Stimulated activated CD8-positive, alpha-beta memory T cell treated with anti-CD3 and anti-CD28 coated beads, Interleukin-12 subunit alpha, Interleukin-12 subunit beta, amount 100 ng/mL, for 24 hours (primary cell): ENCODE measurements at regions not wholly inside any gene's neighbourhood (a gene's known extent, or its start where the extent isn't known, plus 50 kb on each side); places are given as distances from the start of the nearest gene placed in this dataset.
"Not testable (repeated sequence)": the region's sequence is repeated elsewhere in the genome, so short reads cannot be mapped to it uniquely, and the experiment has no call there.

Experiments used
- DNase-seq: peaks from one replicate; pipeline ENCODE4 v3.0.0-alpha.2; 2020; ENCODE audit errors: extremely low read depth

DNA sequence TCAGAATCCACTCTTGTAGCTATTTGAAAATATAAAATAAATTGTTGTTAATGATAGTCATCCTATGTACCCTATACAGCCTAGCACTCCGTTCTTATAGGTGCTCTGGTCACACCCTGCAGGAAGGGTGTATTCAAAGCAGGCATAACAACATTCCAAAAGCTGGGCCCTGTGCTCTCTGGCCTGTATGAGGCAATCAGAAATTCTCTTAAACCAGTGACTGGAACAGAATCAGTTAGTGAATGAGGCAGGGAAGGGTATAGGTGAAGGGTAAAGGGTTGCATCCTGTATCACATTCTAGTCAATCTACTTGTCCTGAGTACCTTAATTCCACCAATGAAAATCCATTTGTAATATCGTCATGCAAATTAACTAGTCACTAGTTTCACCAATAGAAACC lies 154.5 kb upstream of the ZNF217 start:
- no peak for DNase-seq

DNA sequence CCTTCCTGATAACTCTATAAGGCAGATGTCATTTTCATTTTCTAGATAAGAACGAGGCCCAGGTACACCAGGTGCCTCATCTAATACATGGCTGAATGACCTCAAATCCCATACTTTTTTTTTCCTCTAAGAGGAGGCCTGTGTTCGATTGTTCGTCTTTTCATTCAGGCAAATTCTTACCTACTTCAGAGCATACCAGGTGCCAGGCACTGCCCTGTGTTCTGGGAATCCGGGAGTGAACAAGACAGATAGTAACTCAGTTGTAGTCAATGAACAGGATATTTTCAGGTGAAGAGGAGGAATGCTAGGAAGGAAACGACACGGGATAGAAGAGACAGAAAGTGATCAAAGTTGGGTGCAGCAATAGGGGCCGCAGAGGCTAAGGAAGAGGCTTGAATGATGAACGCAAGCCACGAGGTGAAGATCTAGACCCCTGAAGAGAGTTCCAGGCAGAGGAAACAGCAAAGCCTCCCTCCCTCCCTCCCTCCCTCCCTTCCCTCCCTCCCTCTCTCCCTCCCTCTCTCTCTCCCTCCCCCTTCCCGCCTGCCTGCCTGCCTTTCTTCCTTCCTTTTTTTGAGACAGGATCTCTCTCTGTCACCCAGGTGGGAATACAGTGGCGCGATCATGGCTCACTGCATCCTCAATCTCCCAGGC lies 150.1 kb upstream of the ZNF217 start:
- no peak for DNase-seq

DNA sequence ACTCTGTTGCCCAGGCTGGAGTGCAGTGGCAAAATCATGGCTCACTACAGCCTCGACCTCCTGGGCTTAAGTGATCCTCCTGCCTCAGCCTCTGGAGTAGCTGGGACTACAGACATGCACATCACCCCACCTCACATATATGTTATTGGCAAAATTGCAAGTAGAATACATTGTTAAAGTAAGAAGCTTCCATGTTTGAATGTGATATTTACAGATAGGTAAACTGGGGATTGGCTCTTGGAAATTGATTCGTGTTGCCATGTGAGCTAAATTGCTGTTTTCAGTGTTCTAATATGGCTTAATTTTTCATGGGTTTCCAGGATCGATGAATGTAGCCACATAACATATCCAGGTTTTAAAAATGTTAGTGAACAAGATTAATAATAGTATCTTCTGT lies 149.0 kb upstream of the ZNF217 start:
- DNase-seq = no peak

DNA sequence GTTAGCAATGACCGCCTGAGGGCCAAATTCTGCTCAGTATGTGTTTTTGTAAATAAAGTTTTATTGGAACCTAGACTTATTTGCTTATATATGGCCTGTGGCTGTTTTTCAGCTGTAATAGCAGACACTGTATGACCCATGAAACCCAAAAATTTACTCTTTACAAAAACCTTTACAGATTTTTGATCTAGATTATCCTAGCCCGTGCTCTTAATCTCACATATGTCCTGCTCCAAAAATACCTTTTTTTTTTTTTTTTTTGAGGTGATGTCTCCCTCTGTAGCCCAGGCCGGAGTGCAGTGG lies 148.0 kb upstream of the ZNF217 start:
- DNase-seq = no peak

DNA sequence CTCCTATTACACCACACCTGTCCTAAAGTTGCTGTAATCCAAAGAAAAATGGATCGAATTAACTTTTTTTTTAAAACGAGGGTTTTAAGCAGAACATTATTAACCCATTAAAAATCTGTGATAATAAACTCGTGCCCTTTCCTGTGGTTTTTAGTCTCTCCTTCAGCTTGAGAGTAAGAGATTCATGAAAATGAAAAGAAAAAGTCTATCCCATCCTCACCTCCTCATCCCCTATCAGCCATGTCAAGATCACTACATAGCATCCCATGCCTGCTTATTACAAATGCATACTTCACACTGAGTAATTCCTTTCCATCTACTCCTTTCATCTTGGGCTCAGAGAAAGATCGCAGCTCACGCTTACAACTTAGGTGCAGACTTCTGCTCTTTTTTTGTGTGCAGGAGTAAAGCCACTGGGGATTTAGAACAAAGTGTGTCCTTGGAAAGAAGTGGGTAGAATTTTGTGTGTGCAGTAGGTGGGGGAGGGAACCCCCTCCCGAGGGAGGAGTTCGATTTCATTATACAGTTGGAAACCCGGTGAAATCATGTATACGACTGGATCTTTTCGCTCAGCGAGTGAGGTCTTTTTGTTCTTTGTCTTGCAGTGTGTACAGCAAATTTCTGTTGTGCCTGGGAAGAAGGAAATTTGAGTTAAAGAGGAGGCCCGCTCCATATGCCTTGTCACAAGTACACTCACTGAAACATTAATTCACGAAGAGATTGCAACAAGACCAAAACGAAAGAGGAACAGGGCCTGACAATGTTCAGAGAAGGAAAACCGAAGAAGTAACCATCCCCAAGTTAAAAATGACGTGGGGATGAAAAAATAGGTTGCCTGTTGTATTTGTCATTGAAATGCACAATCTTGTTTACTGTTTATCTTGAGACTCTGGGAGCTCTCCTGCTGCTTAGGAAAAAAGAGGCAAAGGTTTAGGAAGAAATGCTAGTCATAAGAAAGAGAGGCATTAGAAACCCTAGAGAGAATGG lies 146.5 kb upstream of the ZNF217 start:
- no peak for DNase-seq

DNA sequence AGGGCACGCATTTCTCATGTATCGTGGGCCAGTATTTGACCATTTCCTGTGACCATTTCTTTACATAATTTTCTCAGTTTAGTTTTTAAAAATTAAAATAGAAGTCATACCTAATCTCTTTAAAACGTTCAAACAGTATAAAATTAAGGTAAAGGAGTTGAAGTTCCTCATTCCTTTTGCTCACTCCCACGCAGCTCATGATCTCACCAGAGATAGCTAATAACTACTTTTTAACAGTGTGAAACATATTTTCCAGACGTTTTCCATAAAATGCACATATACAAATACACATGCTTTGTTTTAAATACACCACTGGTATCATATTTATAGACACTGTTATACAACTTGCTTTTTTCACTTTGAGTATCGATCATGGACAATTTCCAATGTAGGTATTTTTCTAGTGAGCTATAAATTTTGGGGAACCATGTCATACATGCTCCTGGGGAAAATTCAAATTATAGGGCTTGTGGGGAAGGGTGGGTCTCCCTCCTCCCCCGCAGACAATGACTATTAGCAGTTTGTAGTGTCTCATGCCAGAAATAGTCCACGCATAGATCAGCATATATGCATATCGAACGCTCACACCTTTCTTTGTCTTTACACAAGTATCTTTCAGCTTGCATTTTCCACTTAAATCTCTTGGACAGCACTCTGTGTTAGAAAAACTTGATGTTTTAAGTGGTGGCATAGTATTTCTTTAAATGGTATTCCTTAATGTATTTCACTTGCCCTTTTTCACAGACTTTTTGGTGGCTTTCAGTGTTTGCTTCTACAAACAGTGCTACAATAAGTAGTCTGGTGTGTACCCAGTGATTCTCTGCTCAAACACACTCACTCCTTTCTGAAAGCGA lies 145.5 kb upstream of the ZNF217 start:
- no peak for DNase-seq

DNA sequence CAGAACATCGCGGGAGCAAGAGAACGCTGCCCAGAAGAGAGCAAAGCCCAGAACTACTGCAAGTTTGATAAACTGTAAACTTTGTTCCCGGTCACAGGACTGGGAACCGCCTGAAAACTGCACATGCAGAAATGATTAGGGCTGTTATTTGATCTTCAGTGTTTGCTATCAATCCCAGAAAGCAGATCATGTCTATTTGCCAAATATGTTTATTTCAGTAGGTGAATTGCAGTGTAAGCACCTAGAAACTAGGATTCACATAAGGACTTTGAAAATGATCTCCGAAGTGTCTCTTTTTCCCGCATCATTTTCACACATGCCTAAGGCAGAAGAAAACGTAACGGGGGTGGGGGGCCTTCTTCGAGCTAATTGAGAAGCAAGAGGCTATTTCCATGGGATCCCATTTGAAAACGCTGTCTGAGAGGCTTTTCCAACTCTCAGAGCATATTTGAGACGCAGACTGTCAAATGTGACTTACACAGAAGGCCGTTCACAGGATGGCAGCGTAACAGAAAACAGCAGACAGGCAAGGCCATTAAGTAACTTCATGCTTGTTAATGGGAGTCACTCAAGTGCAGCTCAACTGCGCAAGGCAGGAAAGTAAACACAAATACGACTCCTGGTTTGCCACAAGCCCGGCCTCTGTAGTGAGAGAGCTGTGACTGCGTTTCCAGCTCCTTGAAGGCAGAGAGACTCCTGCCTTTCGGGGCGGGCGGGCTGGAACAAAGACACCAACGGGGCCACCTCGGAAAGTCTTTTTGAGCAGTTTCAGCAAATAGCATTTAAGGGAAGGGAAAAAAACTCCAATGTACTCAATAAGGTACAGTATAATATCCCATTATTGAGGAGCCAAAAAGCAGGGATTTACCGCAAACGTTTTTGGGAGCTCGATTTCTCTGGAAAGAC lies 144.7 kb upstream of the ZNF217 start:
- DNase-seq = no peak

DNA sequence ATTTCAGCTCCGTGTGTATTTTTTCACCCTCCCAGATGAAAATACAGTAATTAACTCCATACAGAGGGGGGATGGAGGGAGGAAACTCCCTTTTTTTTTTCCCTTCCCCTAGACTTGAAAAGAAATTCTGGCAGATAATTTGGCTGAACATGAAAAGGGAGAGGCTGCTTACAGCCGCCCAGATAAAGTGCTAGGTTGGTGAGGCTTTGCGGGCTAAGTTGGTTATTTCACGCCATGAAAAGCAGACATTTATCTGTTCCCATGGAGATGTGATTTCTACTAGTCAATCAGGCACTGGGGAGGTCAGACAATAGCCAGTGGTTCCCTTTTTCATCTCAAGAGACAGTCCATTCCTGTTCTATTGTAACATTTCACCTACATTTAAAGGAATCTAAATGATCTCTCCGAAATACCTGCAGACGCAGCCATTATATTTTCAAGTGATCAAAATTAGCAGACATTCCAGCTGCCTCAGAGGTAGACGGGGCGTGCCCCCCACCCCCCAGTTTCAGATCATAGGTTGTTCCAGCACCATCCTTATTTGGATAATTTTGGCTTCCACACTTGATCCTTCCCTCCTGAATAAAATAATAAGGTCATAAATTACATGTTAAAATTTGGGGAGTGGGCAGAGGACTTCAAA lies 143.9 kb upstream of the ZNF217 start:
- DNase-seq = no peak

DNA sequence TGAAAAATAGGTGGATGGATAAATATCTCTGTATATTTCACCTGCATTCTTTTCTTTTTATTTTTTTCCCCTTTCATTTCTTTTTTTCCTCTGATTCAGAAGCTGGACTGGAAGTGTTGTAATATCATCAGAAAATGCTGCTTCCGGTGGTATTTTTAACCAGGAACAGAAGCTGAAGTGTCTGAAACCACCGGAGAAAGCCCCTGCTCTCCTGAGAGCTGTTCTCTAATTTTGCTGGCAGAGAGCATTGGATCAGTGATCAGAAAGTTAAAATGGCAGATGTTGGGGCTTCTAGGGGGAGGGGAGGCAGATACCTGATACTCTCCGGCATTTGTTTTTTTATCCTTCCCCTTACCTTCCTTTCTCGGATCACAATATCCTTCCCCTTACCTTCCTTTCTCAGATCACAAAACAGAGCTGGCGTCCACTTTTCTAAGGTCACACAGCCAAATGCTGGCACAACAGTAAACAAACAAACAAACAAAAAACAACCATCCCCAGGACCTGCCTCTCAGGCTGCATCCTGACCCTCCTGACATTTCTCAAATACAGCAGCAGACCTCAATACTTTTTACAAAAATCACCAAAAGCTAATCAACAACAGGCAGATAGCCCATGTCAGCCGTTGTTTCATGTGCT lies 143.2 kb upstream of the ZNF217 start:
- no peak for DNase-seq

DNA sequence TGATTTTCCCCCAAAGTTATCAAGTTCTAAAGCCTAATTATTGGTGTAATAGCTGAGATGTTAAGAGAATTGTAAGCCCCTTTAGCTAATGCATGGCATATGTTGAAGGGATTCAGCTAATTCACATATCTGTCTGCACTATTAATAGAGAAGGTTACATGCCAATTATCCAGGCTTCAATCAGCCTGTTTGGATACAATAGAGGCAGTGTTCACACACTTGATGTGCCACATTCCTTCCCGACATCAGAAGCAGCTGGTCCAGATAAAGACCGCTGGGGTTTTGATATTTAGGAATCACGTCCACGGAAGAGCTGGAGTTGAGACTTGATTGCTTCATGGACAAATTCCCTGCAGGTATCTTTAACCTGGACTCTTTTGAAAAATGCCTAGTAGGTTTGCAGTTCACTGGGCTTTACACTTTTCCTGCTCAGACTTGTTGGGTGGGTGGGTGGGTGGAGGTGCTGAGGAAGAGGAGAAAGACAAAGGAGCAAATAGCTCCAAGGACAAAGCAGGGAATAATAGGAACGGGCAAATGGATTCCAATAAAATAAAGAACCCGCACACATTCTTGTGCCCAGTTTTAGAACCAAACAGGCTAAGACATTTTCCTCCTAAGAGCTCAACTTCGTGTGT lies 142.6 kb upstream of the ZNF217 start:
- DNase-seq = no peak

DNA sequence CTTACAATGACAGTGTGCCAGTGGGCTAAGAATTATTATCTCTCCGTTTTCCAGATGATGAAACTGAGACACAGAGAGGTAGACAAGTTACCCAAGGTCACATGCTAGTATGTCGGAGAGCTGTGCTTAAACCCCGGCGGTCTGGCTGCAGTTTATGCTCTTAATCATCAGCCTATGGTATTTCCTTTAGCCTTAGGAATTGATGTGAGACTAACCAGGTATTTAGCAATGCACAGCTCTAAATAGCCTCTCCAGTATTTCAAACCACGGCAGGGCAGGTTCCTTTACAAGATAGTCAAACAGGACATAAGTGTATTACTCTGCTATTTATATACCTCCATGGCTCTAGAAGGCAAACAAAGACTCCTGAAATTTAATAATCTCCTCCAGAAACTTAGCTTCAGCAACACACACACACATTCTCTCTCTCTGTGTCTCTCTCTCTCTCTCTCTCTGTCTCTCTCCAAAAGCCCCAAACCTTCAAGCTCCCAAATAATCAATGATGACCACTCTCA lies 142.0 kb upstream of the ZNF217 start:
- no peak for DNase-seq

DNA sequence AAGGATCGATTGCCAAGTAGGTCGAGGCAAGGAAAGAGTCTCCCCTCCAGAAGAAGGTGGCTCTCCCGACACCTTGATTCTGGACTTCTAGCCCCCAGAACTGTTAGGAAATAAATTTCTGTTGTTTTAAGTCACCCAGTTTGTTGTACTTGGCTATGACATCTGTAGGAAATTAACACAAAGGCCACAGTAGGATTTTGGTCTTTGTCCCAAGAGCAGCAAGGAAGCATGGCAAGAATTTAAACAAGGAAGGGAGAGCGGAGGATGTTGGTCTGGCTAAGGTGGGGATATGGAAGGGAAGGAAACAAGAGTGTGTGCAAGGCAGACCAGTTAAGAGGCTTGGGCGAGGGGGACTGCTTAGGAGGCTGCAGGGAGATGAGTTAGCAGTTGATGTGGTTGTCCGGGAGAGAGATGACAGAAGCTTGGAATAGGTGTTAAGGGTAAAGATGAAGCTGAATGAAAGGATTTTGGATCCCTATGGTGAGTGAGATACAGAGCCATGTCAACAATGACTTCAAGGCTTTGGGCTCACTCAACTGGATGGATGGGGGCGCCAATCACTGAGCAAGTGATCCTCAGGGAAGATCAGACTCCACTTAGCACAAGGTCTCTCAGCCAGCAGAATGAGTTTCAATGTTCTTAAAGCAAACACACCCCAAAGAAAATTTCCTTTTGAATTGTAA lies 140.5 kb upstream of the ZNF217 start:
- DNase-seq = no peak

DNA sequence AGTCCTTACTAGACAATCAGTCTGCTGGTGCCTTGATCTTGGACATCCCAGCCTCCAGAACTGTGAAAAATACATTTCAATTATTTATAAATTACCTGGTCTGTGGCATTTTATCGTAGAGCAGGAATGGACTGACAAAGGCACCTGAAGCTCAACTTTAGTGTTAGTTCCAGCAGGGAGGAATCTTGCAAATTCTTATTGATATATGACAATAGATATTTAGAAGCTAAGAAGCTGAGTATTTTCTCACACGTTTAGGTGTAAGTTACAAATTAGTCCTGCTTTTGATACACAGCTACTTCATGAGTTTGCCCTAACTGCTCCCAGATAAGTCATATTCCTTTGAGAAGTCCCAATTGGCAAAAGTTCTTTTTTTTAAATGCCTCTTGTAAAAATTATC lies 138.0 kb upstream of the ZNF217 start:
- DNase-seq = no peak

DNA sequence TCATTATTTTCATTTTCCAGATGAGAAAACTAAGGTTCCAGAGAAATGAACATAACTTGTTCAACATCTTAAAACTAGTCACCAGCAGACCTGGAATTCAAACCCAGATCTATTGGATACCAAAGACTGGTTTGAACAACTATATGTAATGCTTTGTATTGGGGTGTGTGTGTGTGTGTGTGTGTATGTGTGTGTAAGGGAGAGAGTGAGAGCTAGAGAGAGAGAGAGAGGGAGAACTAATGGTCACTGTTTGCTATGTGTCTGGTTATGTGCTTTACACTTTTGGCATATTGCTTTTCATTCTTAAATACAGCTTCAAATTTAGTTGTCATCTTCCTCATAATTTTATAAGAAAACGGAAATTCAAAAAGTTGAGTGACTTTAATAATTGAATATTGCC lies 134.7 kb upstream of the ZNF217 start:
- DNase-seq = no peak

DNA sequence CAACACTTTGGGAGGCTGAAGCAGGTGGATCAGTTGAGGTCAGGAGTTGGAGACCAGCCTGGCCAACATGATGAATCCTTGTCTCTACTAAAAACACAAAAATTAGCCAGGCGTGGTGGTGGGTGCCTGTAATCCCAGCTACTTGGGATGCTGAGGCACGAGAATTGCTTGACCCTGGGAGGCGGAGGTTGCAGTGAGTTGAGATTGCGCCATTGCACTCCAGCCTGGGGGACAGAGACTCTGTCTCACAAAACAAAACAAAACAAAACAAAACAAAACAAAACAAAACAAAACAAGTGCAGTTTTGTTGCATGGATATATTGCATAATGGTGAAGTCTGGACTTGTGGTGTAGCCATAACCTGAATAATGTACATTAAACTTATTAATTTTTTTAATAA lies 133.6 kb upstream of the ZNF217 start:
- not testable (repeated sequence) for DNase-seq

DNA sequence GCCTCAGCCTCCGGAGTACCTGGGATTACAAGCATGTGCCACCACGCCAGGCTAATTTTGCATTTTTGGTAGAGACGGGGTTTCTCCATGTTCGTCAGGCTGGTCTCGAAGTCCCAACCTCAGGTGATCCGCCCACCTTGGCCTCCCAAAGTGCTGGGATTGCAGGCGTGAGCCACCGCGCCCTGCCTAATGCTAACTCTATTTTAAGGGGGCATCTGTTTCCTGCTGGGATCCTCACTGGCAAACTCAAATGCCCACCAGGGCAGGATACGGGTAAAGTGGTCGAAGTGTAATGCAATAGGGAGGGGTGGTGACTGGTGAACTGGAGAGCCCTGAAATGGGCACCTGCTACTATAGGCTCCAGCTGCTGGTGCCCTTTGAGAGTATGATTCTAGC lies 131.9 kb upstream of the ZNF217 start:
- DNase-seq = no peak

DNA sequence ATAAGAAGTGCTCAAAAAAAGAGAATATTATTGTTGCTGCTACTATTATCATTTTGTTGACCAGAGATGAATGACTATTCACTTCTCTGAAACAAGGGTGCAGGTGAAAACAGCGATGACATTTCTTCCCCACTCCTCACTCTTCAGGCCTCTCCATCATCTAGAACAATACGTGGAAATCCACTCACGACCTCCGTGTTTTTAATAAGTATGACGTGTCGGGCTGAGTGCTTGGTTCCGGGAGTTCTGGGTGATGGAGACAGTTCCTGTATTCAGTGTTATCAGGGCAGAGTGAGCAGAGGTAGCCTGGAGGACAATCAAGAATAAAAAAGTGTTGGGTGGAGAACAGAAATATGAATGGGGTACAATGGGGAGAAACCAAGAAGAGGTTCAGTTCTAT lies 130.0 kb upstream of the ZNF217 start:
- no peak for DNase-seq

DNA sequence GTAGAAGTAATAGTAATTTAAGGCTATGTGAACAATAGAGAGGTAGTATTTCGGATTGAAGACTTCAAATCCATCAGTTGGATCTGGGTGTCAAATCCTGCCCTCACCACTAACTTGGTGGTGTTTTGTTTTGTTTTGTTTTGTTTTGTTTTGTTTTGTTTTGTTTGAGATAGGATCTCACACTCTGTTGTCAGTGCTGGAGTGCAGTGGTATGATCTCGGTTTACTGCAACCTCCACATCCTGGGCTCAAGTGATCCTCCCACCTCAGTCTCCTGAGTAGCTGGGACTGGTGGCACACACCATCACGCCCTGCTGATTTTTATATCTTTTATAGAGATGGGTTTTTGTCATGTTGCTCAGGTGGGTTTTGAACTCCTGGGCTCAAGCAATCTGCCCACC lies 129.4 kb upstream of the ZNF217 start:
- DNase-seq = no peak

DNA sequence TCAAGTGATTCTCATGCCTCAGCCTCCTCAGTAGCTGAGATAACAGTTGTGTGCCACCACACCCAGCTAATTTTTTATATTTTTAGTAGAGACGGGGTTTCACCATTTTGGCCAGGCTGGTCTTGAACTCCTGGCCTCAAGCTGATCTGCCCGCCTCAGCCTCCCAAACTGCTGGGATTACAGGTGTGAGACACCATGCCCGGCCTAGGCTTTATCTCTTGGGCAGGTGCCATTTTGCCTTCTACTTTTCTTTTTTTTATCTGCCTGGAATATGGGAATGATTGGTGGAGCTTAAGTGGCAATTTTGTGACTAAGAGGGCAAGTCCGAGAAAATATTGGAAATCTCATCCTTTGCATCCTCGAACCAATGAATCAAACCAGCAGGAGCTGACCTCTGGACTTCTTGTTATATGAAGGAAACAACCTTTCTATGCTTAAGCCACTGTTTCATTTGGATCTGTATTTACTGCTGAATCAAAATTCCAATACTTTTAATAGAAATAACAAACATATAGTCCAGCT lies 128.9 kb upstream of the ZNF217 start:
- DNase-seq = no peak
